Activated CD4-positive, alpha-beta T cell treated with anti-CD3 and anti-CD28 coated beads, Interleukin-2, Interleukin-4, amounts not matched to agents 100 ng/mL and 50 ng/mL, durations not matched to agents 16 hours and 8 hours (primary cell): ENCODE measurements at regions not wholly inside any gene's neighbourhood (a gene's known extent, or its start where the extent isn't known, plus 50 kb on each side); places are given as distances from the start of the nearest gene placed in this dataset.
A peak's percentile ranks its signal among the peaks of the same experiment; 100 is the strongest.

Experiments used
- DNase-seq: peaks from one replicate; pipeline ENCODE4 v3.0.0-alpha.2; 2020; ENCODE audit warnings: low spot score

GRCh38 chr1:116232989-116233514, 121.9 kb downstream of the MAB21L3 start:
- DNase-seq, result no peak

DNA sequence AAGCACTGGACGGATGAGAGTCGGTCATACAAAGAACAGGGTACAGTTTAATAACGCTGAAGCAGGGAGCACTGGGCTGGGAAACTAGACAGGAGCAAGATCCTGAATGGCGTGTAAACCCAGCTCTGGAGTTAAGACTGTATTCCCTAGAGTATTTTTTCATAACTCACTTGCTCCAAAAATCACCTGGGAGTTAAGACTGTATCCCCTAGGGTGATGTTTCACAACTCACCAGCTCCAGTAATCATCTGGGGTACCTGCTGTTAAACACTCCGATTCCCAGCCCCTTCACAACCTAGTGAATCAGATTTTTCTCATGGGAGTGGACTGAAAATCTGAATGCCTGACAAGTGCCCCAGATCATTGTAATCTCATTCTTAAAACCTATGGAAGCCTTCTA, 123.2 kb downstream of the MAB21L3 start:
- DNase-seq, result no peak

GRCh38 chr1:116239916-116240315, 128.7 kb downstream of the MAB21L3 start:
- no peak for DNase-seq

- DNase-seq, result no peak
These were observed 130.3 kb upstream of the ATP1A1 start for GRCh38 chr1:116242741-116243140.

DNA sequence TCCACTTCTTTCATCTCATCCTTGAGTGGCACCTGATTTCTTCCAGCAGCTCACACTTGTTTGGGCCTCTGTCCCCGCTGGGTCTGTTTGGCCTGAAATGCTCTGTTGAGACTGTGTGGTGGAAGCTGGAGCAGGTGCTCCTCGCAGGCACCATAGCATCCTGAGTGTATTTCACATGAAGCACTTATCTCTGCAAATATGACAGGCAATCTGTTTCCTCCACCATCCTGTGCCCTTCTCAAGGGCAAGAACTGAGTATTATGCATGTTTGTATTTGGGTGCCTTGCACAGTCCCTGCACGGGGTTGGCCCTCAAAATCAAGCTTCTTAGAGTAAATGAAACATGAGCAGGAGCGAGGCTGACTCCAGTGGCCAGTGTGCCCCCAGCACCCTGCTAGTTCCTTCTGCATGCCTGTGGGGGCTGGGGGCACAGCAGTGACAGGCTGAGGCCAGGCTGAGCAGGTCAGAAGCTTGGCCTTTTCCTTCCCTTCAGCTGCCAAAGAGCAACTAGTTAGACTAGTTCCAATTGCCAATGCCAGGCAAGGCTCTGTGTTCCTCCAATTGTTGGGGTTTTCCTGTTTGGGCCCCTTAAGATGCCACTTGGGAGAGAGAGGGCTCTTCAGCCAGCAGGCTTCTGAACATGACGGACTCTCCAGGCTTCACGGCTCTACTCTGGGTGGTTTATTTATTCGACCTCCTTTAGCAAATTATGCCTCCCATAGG, 129.6 kb upstream of the ATP1A1 start:
- DNase-seq, result no peak

GRCh38 chr1:116246174-116246573, 126.9 kb upstream of the ATP1A1 start:
- DNase-seq, result no peak

DNA sequence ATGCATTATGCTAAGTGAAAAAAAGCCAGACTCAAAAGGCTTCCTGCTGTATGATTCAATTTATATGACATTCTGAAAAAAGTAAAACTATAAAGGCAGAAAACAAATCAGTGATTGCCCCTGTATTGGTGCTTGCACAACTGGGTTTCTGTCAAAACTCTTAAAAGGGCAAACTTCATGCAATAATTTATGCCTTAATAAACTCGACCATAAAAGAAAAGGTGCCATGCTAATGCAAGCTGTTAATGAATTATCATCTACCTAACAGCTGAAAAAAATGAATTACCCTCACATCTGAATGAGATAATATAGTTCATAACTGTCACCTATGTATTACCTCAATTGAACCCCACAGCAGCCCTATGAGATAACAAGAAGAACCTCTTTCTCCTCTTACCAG, 120.8 kb upstream of the ATP1A1 start:
- no peak for DNase-seq

DNA sequence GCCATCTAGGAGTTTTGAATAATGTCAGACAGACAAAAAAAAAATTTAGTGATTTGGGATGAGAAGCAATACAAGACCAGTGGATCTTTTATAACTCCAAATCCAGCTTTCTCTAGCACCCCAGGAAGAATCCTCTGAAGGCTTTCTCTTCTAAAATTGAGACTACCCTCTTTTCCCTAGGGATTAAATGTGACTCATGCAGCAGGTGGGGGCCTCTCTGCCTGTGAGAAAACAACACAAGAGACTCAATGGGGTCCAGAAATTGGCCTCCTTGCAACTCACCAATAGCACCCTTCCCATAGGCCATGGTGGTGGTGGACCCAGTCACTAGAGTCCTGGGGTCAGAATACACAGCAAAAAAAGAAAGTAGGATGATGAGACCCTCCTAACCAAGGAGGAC, 120.3 kb upstream of the ATP1A1 start:
- no peak for DNase-seq

GRCh38 chr1:116253566-116254382, 119.3 kb upstream of the ATP1A1 start:
- DNase-seq, result no peak

DNA sequence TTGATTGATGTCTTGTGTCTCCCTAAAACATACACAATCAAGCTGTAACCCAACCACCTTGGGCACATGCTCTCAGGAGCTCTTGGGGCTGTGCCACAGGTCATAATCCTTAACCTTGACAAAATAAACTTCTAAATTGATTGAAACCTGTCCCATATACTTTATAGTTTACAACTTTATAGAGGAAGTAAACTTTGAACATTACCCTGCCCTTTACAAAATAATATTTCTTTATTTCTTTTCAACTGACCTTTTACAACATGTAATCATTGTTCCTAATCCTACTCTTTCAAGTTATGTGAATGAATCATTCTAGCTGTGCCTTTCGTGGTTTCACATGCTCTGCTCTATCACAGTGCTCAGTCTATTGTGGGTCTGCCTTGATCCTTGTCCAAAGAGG, 118.3 kb upstream of the ATP1A1 start:
- no peak for DNase-seq

DNA sequence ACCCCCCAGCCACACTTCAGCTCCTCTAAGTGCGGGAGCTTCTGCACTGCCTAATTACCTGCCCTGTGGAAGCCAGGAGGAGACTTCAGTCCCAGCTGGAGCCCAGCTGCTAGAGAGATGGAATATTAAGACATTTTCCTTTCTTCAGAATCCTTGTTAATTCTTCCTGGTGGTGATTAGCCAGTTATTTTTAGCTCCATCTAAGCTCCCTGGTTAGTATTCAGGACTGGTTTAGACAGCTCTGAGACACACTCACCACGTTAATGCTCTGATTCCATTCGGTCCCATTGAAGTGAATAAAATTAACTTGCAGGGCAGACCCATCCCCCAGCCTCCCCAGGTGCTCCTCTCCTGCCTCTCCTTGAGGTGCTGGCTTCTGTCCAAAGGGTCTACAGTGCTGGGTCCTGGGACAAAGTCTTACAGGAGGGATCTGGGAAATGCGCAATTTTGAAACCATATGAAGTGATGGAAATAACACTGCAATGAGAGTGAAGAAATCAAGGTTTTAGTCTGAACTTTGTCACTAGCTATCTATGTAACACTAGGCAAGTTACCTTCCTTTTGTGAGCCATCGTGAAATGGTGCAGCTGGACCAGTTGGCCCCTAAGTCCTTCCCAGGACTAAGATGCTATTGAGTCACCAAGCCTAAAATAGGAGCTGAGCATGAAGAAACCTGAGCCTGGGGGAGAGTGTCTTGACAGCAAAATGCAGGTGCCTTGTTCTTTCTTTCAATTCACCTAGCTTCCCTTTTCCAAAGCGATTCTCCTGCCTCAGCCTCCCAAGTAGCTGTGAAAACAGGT, 117.4 kb upstream of the ATP1A1 start:
- no peak for DNase-seq

DNA sequence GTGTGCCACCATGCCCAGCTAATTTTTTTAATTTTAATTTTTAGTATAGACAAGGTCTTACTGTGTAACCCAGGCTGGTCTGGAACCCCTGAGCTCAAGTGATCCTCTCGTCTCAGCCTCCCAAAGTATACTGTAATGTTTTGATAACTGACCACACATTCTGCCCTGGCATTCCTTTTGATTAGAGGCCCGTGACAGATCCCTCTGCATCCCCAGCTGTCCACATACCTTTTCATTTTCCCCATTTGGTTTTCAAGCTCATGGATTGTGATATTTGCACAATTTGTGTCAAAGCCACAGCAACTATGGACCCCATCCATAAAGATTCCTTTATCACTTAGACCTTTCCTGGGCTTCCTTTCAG, 116.8 kb upstream of the ATP1A1 start:
- no peak for DNase-seq

DNA sequence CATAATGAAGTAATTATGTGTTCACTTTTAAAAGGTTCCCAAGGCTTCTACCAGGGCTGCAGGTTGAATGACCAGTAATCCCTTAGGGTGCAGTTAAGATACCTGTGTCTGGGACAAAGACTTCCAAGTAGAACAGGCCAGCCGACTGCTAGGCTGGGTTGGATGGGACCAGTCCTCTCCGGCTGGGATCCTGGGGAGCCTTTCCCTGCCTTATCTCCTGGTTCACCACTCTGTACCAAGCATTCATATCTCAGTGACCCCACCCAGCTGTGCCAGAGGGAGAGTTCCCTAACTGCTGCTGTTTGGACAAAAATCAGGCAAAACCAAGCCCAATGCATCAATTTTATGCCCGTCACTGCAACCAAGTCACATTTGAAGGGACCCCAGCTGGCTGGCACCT, 116.2 kb upstream of the ATP1A1 start:
- DNase-seq, result no peak

GRCh38 chr1:116257341-116257767, 115.7 kb upstream of the ATP1A1 start:
- peak; percentile 17 for DNase-seq

- no peak for DNase-seq
These were observed 115.2 kb upstream of the ATP1A1 start for GRCh38 chr1:116257836-116258235.

DNA sequence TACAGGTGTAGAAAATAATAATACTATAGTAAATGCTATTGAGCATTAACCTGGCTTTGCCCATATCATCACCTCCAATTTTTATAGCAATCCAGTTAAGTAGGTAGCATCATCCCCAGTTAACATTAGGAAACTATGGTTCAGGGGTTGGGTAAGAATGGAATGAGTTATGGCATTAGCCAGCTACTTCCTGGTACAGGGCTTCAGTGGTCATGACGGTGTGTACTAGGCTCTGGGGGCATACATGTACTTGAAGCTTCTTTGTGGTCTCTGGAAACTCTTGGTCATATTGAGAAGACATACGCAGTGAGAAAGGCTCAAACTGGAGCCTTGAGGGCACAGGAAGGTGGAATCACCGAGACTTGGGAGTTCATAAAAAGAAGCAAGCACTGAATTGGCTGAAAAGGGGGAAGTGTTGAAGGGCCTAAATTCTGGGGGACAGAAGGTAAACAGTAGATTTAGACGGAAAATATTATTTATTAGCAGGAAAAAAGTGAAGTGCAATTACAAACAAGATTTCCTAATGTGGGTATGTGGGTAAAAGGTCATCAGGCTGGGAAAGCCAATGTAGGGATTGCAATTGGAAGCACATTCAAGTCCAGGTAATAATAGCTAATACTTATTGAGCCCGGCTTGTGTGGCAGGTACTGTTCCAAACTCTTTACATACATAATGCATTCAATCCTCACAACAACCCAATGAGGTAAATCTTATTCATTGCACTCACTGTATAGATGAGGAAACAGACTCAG, 114.2 kb upstream of the ATP1A1 start:
- no peak for DNase-seq

DNA sequence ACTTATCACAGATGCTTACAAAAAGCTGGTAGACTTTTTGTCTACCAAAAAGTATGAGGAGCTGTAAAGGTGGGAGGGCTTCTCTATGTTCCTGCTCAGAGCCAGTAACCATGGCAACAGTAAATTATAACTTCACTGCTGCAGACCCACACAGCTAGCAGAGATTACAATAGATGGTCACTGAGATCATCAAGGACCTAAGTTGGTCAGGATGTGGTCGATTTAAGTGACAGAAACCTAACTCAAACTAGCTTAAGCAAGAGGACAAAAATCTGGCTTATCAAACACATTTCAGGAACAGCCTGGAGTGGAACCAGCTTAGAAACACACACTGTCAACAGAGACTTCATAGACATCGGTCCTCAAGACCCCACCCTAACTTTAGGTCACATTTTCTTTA, 113.4 kb upstream of the ATP1A1 start:
- DNase-seq, result no peak

DNA sequence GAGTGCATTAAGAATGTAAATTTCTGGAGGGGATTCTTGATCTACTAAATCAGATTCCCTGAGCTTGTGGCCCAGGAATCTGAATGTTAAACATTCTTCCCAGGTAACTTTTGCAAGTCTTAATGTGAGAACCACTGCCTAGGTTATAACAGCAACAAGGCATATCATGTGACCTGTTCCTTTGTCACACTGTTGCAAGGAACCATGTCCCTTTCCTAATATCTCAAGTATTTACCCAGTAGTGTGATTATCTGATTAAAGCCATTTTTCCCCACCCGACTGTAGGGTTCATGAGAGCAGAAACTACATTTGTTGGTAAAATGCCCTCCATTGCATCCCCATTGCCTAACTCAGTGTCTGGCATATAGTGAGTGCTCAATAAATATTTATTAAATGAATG, 112.9 kb upstream of the ATP1A1 start:
- DNase-seq, result no peak

DNA sequence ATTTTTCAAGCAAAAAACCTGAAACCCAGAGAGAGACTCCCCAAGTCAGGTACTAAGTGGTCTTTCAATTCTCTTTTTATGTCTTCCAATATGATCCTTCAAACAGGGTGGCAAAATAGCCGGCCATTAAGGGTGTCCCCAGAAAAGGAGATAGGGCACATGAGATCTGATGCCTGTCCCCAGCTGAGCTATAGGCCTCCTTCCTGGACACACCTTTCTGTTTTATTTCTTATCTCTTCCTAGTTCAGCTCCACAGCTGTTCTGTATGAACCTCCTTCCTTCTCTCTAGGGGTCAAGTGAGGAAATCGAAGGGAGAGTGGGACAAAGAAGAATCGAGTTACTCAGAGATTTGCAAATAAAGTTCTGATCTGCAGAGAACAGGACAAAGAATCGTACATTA, 112.4 kb upstream of the ATP1A1 start:
- DNase-seq, result no peak

- DNase-seq, result no peak
These were observed 111.8 kb upstream of the ATP1A1 start for GRCh38 chr1:116261227-116261626.

DNA sequence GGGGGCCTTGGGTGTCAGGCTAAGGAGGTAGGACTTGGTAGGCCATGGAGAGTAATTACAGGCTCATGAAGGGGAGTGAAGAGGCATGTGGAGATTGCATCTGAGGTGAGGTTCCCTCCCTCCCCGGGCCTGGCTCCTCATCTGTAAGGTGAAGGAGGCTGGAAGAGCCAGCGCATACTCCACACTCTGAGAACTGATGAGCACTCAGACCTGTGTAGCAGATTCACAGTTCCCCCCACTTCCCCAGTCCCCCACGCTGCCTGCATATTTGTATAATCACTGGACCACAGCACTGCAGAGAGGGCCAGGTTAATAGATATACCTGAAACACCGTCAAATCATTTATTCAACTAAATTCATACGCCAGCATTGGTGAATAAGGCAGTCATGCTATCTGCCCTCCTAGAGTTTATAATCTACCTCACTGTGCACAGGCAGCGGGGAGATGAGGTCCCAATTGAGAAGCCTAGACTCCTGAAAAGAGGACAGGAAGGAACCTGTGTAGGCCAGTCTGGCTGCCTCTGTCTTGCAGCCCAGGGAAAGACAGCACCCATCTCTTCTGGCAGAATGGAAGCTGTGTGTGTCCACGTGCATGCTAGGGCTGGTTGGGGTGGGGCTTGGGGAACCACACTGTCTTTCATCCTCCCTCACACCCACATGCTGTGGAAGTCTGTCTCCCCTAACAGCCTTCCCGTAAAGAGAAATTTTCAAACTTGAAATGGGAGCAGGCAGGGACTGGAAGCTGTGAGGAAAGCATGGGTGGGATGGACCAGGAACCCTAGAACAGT, 110.6 kb upstream of the ATP1A1 start:
- no peak for DNase-seq
